Calu3 (cell line): ENCODE measurements at regions not wholly inside any gene's neighbourhood (a gene's known extent, or its start where the extent isn't known, plus 50 kb on each side); places are given as distances from the start of the nearest gene placed in this dataset.

Source experiments
- BruUV-seq: library from RNA; stranded (reverse); fragments of 400-500 nt; replicated peaks from 2 replicates; lab custom pipeline; 2021; lab: Mats Ljungman, UMichigan
- CTCF ChIA-PET: fragments of 300-600 bp; sonication (Branson Sonifier 250); formaldehyde crosslinking; loops from one replicate; lab custom pipeline; 2022; ENCODE audit warnings: antibody characterized with exemption; lab: Charles Lee
- DNase-seq: peaks from one replicate; pipeline ENCODE4 v3.0.0; 2022
- H3K27ac Mint-ChIP-seq: one replicate; pipeline ENCODE4 v1.8.0; 2022; ENCODE audit warnings: mixed read lengths; ENCODE audit not compliant: unreplicated experiment
- H3K27me3 Mint-ChIP-seq: one replicate; pipeline ENCODE4 v1.8.0; 2022; ENCODE audit warnings: mixed read lengths; ENCODE audit not compliant: unreplicated experiment
- H3K36me3 Mint-ChIP-seq: one replicate; pipeline ENCODE4 v1.8.0; 2022; ENCODE audit warnings: mild to moderate bottlenecking, moderate library complexity, mixed read lengths; ENCODE audit not compliant: insufficient read depth, unreplicated experiment
- H3K4me1 Mint-ChIP-seq: one replicate; pipeline ENCODE4 v1.8.0; 2022; ENCODE audit warnings: mild to moderate bottlenecking, low read depth, mixed read lengths; ENCODE audit not compliant: unreplicated experiment
- H3K4me3 Mint-ChIP-seq: one replicate; pipeline ENCODE4 v1.8.0; 2022; ENCODE audit warnings: mild to moderate bottlenecking, low read depth, moderate library complexity, mixed read lengths; ENCODE audit not compliant: unreplicated experiment
- H3K9me3 Mint-ChIP-seq: one replicate; pipeline ENCODE4 v1.8.0; 2022; ENCODE audit warnings: low read depth, mixed read lengths; ENCODE audit not compliant: unreplicated experiment
- intact Hi-C: fragments of 100-400 bp; cut with micrococcal nuclease; formaldehyde crosslinking; loops from one replicate; pipeline ENCODE4 v1.10.0; 2022; ENCODE audit not compliant: unreplicated experiment
- TF ChIP-seq, protein P1 (sequence below): fragments of 200-600 bp; IDR thresholded peaks from one replicate; pipeline ENCODE4 v1.8.0; 2022; ENCODE audit warnings: antibody characterized with exemption; ENCODE audit not compliant: unreplicated experiment

GRCh38 chr4:23040539-23040938 is 347.8 kb downstream of the GBA3 start:
- Mint-ChIP-seq H3K36me3 (no peaks in the 10 kb centered on the region), H3K9me3 (peaks cover 2% of the 10 kb centered on the region), H3K27ac (peak overlapping the region; percentile 89), H3K4me3 (no peak overlapping the region), H3K4me1 (peaks cover 20% of the 10 kb centered on the region), H3K27me3 (no peaks in the 10 kb centered on the region)
- TF ChIP-seq, protein P1, sequence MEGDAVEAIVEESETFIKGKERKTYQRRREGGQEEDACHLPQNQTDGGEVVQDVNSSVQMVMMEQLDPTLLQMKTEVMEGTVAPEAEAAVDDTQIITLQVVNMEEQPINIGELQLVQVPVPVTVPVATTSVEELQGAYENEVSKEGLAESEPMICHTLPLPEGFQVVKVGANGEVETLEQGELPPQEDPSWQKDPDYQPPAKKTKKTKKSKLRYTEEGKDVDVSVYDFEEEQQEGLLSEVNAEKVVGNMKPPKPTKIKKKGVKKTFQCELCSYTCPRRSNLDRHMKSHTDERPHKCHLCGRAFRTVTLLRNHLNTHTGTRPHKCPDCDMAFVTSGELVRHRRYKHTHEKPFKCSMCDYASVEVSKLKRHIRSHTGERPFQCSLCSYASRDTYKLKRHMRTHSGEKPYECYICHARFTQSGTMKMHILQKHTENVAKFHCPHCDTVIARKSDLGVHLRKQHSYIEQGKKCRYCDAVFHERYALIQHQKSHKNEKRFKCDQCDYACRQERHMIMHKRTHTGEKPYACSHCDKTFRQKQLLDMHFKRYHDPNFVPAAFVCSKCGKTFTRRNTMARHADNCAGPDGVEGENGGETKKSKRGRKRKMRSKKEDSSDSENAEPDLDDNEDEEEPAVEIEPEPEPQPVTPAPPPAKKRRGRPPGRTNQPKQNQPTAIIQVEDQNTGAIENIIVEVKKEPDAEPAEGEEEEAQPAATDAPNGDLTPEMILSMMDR, result no peak
- CTCF ChIA-PET, result no interaction called here
- no TSS peak for BruUV-seq
- DNase-seq, result no peak
- intact Hi-C loops, result loop anchor here (10.0 kb wide), 1 partner anchor 94 kb away; no protein-coding TSS in a partner anchor

DNA sequence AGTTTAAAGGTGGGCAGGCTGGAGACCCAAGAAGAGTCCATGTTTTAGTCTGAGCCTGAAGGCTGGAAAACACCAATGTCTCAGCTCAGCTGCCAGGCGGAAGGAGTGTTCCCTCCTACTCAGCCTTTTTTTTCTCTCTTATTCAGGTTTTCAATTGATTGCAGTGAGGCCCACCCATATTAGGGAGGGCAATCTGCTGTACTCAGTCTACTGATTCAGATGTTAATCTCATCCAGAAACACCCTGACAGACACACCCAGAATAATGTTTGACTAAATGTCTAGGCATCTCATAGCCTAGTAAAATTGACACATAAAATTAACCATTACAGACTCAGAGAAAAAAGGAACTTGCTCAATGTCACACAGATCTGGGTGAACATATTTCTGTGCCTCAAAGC is 347.1 kb downstream of the GBA3 start:
- H3K9me3 Mint-ChIP-seq, result peaks cover 2% of the 10 kb centered on the region
- H3K27ac Mint-ChIP-seq, result peak overlapping the region; percentile 89
- CTCF ChIA-PET, result no interaction called here

DNA sequence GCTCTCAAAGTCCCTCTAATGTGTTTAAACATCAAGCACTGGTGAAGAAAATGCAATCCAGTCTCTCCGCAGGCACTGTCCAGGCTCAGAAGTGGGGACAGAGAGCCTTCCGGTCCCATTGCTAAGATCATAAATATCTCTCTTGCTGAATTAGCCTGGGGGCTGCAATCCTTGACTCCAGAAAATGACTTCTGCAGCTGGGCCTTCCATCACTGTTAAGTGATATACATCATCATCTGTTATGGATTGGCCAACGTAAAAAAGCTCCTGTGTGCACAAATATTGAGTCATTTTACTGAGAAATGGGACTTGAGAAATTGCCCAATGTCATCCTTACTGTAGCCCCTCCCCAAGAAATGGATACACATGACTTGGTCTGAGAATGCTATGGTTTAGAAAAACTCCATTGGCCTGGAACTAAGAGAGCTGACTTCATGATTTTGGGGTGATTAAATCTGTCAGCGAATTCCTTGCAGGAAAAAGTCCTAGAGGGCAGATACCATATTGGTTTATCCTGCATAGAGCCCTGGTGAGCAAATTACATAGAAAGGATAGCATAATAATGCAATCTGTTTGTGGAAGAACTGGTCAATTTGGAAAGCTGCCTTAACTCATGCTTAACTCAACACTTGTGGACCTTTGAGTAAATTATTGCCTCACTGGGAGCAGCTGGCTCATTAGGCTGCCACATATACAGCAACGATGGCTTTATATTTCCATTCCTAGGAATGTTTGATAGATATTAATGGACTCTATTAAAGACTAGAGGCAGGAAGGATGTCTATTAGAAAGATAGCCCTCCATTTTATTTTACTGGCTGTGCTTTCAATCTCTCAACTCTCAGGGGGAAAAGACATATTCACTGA is 346.1 kb downstream of the GBA3 start:
- Mint-ChIP-seq H3K36me3 (no peaks in the 10 kb centered on the region), H3K4me1 (peaks cover 20% of the 10 kb centered on the region), H3K9me3 (peaks cover 2% of the 10 kb centered on the region), H3K27me3 (no peaks in the 10 kb centered on the region), H3K27ac (peak overlapping the region; percentile 36), H3K4me3 (no peak overlapping the region)
- TF ChIP-seq, protein P1, result no peak
- no peak for DNase-seq
- no TSS peak for BruUV-seq
- intact Hi-C loops, result no loop called here
- CTCF ChIA-PET, result no interaction called here

More for the DNA sequence above, 347.1 kb downstream of the GBA3 start:
- DNase-seq, result peak; percentile 38
- H3K27me3 Mint-ChIP-seq, result no peaks in the 10 kb centered on the region
- H3K4me1 Mint-ChIP-seq, result peaks cover 20% of the 10 kb centered on the region
- TF ChIP-seq, protein P1, result no peak
- BruUV-seq, result no TSS peak
- H3K36me3 Mint-ChIP-seq, result no peaks in the 10 kb centered on the region
- intact Hi-C loops, result loop anchor here (10.0 kb wide), 1 partner anchor 95 kb away; no protein-coding TSS in a partner anchor
- no peak overlapping the region for H3K4me3 Mint-ChIP-seq

- DNase-seq, result no peak
- Mint-ChIP-seq H3K27me3 (no peaks in the 10 kb centered on the region), H3K9me3 (no peaks in the 10 kb centered on the region), H3K36me3 (no peaks in the 10 kb centered on the region), H3K27ac (no peak overlapping the region), H3K4me3 (no peak overlapping the region), H3K4me1 (peaks cover 20% of the 10 kb centered on the region)
- intact Hi-C loops, result no loop called here
- no TSS peak for BruUV-seq
- CTCF ChIA-PET, result no interaction called here
- TF ChIP-seq, protein P1, result no peak
Observed at GRCh38 chr4:23036921-23037495, 344.3 kb downstream of the GBA3 start.
